WI38 (cell line): ENCODE measurements at regions not wholly inside any gene's neighbourhood (a gene's known extent, or its start where the extent isn't known, plus 50 kb on each side); places are given as distances from the start of the nearest gene placed in this dataset.
"Not testable (repeated sequence)": the region's sequence is repeated elsewhere in the genome, so short reads cannot be mapped to it uniquely, and the experiment has no call there.

Experiments
- H3K4me3 ChIP-seq: 2 replicates; pipeline ENCODE4 v1.5.1; 2011; ENCODE audit warnings: low read depth, mild to moderate bottlenecking, control low read depth, low read length
- TF ChIP-seq, protein P1 (sequence below): IDR thresholded peaks from 2 replicates; pipeline ENCODE4 v1.5.1; 2012; ENCODE audit warnings: low read depth, mild to moderate bottlenecking, control low read depth, low read length

DNA sequence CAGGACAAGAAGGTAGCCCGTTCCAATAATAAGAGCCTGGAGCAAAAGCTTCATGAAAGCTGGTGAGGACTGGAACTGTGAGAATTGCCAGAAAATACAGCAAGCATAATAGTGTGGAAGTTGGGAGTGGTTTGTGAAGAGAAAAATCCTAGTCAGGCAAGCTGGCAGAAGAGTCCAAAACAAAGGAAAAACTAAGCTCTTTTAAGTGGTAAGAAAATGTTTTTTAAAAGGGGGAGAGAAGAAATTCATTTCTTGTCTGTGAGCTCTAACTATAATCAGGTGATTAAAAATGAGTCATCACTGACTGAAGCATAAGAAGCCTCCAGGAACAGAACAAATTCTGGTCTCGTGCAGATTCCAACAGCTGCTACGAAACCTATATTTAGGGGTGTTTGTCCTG, 102.6 kb downstream of the CAAP1 start:
- no peak overlapping the region for H3K4me3 ChIP-seq
- TF ChIP-seq, protein P1, sequence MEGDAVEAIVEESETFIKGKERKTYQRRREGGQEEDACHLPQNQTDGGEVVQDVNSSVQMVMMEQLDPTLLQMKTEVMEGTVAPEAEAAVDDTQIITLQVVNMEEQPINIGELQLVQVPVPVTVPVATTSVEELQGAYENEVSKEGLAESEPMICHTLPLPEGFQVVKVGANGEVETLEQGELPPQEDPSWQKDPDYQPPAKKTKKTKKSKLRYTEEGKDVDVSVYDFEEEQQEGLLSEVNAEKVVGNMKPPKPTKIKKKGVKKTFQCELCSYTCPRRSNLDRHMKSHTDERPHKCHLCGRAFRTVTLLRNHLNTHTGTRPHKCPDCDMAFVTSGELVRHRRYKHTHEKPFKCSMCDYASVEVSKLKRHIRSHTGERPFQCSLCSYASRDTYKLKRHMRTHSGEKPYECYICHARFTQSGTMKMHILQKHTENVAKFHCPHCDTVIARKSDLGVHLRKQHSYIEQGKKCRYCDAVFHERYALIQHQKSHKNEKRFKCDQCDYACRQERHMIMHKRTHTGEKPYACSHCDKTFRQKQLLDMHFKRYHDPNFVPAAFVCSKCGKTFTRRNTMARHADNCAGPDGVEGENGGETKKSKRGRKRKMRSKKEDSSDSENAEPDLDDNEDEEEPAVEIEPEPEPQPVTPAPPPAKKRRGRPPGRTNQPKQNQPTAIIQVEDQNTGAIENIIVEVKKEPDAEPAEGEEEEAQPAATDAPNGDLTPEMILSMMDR, result no peak

DNA sequence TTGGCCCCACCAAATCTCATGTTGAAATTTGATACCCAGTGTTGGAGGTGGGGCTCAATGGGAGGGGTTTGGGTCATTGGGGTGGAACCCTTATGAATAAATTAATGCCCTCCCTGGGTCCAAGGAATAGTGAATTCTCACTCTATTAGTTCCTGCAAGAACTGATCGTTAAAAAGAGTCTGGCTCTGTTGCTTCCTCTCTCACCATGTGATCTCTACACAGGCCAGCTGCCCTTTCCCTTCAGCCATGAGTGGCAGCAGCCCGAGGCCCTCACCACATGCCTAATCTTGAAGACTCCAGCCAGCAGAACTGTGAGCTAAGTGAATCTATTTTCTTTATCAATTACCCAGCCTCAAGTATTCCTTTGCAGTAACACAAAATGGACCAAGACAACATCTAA, 106.0 kb downstream of the CAAP1 start:
- TF ChIP-seq, protein P1, result no peak
- no peak overlapping the region for H3K4me3 ChIP-seq

DNA sequence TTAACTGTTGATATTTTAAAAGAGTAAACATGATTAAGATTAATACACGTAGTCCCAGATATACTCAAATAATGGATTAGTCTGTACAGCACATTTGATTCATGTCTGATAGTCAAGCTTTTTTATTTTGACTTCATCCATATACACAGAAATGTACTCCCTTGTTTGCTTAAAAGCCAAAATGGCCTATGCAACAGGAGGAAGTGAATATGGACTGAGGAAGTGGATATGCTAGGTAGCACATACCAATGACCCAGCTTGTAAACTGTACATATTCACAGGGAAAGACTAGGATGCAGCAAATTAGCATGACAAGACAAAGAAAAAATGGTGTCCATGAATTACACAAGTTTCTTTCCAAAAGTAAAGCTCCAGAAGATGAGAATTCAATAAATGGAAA, 109.7 kb downstream of the CAAP1 start:
- H3K4me3 ChIP-seq, result no peak overlapping the region
- TF ChIP-seq, protein P1, result no peak

DNA sequence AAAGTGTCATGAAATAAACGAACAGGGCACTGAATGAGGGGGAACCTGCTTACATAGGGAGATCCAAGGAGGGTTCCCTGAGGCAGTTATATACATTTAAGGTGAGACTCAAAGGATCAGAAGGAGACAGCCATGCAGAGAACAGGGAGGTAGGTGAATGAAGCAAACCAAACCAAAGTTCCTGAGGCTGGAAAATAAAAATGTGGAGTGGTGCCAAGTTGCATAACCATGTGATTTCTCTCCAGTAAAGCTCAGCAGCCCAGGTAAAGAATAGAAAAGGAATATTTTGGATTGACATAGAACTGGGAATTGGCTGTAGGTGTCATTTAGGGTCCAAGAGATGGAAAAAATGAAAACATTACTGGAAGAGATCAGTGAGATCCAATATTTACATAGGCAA, 110.7 kb downstream of the CAAP1 start:
- TF ChIP-seq, protein P1, result no peak
- no peak overlapping the region for H3K4me3 ChIP-seq

DNA sequence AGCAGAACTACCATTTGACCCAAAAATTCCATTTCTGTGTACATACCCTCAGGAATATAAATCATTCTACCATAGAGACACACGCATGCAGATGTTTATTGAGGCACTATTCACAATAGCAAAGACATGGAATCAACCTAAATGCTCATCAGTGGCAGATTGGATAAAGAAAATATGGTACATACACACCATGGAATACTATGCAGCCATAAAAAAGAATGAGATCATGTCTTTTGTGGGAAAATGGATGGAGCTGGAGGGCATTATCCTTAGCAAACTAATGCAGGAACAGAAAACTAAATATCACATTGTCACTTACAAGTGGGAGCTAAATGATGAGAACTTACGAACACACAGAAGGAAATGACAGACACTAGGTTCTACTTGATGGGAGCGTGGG, 112.3 kb downstream of the CAAP1 start:
- not testable (repeated sequence) for H3K4me3 ChIP-seq

DNA sequence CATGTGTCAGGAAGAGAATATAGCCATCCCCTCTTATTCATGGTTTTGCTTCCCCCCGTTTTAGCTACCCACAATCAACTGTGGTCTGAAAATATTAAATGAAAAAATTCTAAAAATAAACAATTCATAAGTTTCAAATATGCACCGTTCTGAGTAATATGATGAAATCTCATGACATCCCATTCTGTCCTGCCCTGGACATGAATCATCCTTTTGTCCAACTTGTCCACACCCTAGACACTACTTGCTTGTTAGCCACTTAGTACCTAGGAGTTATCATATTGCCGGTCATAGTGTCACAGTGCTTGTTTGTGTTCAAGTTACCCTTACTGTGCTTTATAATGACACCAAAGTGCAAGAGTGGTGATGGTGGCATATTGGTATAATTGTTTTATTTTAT, 113.5 kb downstream of the CAAP1 start:
- TF ChIP-seq, protein P1, result no peak
- H3K4me3 ChIP-seq, result no peak overlapping the region

DNA sequence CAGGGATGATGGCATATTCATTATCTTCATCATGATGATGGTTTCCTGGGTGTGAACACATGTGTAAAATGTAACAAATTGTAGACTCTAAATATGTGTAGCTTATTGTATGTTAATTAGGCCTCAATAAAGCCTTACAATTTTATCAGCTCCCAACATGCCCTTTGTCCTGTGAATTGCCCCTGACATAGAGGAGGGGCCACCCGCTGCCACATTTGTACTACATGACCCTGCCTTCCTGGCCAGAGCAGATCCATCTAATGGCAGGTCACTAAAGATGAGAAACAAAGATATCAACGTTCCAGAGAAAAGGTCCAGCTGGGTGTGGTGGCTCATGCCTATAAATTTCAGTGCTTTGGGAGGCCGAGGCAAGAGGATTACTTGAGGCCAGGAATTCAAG, 117.2 kb downstream of the CAAP1 start:
- TF ChIP-seq, protein P1, result no peak
- H3K4me3 ChIP-seq, result no peak overlapping the region

DNA sequence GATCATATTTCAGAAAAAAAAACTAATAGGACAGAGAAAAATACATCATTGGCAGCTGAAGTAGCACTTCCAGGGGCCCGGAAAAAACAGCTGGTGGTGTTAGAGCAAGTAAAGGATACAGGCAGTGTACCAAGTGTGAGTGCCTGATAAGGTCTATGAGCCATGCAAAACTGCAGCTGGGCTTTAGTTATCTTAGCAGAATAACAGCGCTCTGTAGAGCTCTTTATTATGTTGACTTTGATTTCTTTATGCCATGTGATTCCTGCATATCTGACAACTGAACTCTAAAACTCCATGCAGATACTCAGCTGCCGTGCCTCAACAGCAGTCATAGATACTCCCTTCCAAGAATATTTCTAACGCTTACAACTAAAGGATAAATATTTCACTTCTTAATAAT, 119.5 kb downstream of the CAAP1 start:
- TF ChIP-seq, protein P1, result no peak
- H3K4me3 ChIP-seq, result no peak overlapping the region
